ENCODE measurements at regions not wholly inside any gene's neighbourhood (a gene's known extent, or its start where the extent isn't known, plus 50 kb on each side); places are given as distances from the start of the nearest gene placed in this dataset.
"Not testable (repeated sequence)": the region's sequence is repeated elsewhere in the genome, so short reads cannot be mapped to it uniquely, and the experiment has no call there.

- Histone ChIP-seq H3K36me3 (ENCODE audit: control insufficient read depth, low read depth, low read length) (no peaks in the 10 kb centered on the region), H3K27me3 (ENCODE audit: control insufficient read depth, insufficient read depth, low read length) (no peaks in the 10 kb centered on the region), H3K4me1 (ENCODE audit: control insufficient read depth, low read depth, low read length) (peaks cover 1% of the 10 kb centered on the region), H3K9ac (ENCODE audit: low read length) (no peak overlapping the region), H3K27ac (ENCODE audit: low read length) (no peak overlapping the region), H3K9me3 (ENCODE audit: control insufficient read depth, low read depth, low read length) (no peaks in the 10 kb centered on the region), H3K4me3 (ENCODE audit: low read length) (no peak overlapping the region)
Observed at GRCh38 chr10:33066558-33067236, 108.7 kb upstream of the ITGB1 start.

GRCh38 chr10:33065111-33065510, 107.1 kb upstream of the ITGB1 start:
- Histone ChIP-seq H3K4me1 (ENCODE audit: control insufficient read depth, low read depth, low read length) (no peaks in the 10 kb centered on the region), H3K9ac (ENCODE audit: low read length) (no peak overlapping the region), H3K36me3 (ENCODE audit: control insufficient read depth, low read depth, low read length) (no peaks in the 10 kb centered on the region), H3K4me3 (ENCODE audit: low read length) (no peak overlapping the region), H3K27ac (ENCODE audit: low read length) (no peak overlapping the region), H3K9me3 (ENCODE audit: control insufficient read depth, low read depth, low read length) (no peaks in the 10 kb centered on the region), H3K27me3 (ENCODE audit: control insufficient read depth, insufficient read depth, low read length) (no peaks in the 10 kb centered on the region)

GRCh38 chr10:33064706-33065105, 106.7 kb upstream of the ITGB1 start:
- H3K36me3 ChIP-seq (ENCODE audit: control insufficient read depth, low read depth, low read length) = no peaks in the 10 kb centered on the region
- H3K27me3 ChIP-seq (ENCODE audit: control insufficient read depth, insufficient read depth, low read length) = no peaks in the 10 kb centered on the region
- H3K4me1 ChIP-seq (ENCODE audit: control insufficient read depth, low read depth, low read length) = no peaks in the 10 kb centered on the region
- no peak overlapping the region for H3K27ac ChIP-seq (ENCODE audit: low read length)
- H3K4me3 ChIP-seq (ENCODE audit: low read length) = no peak overlapping the region
- no peak overlapping the region for H3K9ac ChIP-seq (ENCODE audit: low read length)
- no peaks in the 10 kb centered on the region for H3K9me3 ChIP-seq (ENCODE audit: control insufficient read depth, low read depth, low read length)

- Histone ChIP-seq H3K36me3 (ENCODE audit: control insufficient read depth, low read depth, low read length) (no peaks in the 10 kb centered on the region), H3K4me1 (ENCODE audit: control insufficient read depth, low read depth, low read length) (no peaks in the 10 kb centered on the region), H3K4me3 (ENCODE audit: low read length) (no peak overlapping the region), H3K27ac (ENCODE audit: low read length) (no peak overlapping the region), H3K27me3 (ENCODE audit: control insufficient read depth, insufficient read depth, low read length) (no peaks in the 10 kb centered on the region), H3K9me3 (ENCODE audit: control insufficient read depth, low read depth, low read length) (no peaks in the 10 kb centered on the region), H3K9ac (ENCODE audit: low read length) (no peak overlapping the region)
Observed at GRCh38 chr10:33057620-33058019, 99.6 kb upstream of the ITGB1 start.

- no peaks in the 10 kb centered on the region for H3K27me3 ChIP-seq (ENCODE audit: control insufficient read depth, insufficient read depth, low read length)
- H3K36me3 ChIP-seq (ENCODE audit: control insufficient read depth, low read depth, low read length) = no peaks in the 10 kb centered on the region
- H3K9ac ChIP-seq (ENCODE audit: low read length) = no peak overlapping the region
- no peak overlapping the region for H3K4me3 ChIP-seq (ENCODE audit: low read length)
- H3K4me1 ChIP-seq (ENCODE audit: control insufficient read depth, low read depth, low read length) = no peaks in the 10 kb centered on the region
- no peak overlapping the region for H3K27ac ChIP-seq (ENCODE audit: low read length)
- no peaks in the 10 kb centered on the region for H3K9me3 ChIP-seq (ENCODE audit: control insufficient read depth, low read depth, low read length)
Observed at GRCh38 chr10:33056828-33057596, 99.0 kb upstream of the ITGB1 start.

GRCh38 chr10:33055625-33056024, 97.6 kb upstream of the ITGB1 start:
- Histone ChIP-seq H3K27me3 (ENCODE audit: control insufficient read depth, insufficient read depth, low read length) (no peaks in the 10 kb centered on the region), H3K27ac (ENCODE audit: low read length) (no peak overlapping the region), H3K4me3 (ENCODE audit: low read length) (no peak overlapping the region), H3K9me3 (ENCODE audit: control insufficient read depth, low read depth, low read length) (no peaks in the 10 kb centered on the region), H3K4me1 (ENCODE audit: control insufficient read depth, low read depth, low read length) (peaks cover 8% of the 10 kb centered on the region), H3K36me3 (ENCODE audit: control insufficient read depth, low read depth, low read length) (no peaks in the 10 kb centered on the region), H3K9ac (ENCODE audit: low read length) (no peak overlapping the region)

- Histone ChIP-seq H3K9ac (ENCODE audit: low read length) (no peak overlapping the region), H3K27ac (ENCODE audit: low read length) (no peak overlapping the region), H3K36me3 (ENCODE audit: control insufficient read depth, low read depth, low read length) (no peaks in the 10 kb centered on the region), H3K4me1 (ENCODE audit: control insufficient read depth, low read depth, low read length) (peaks cover 8% of the 10 kb centered on the region), H3K9me3 (ENCODE audit: control insufficient read depth, low read depth, low read length) (no peaks in the 10 kb centered on the region), H3K27me3 (ENCODE audit: control insufficient read depth, insufficient read depth, low read length) (no peaks in the 10 kb centered on the region), H3K4me3 (ENCODE audit: low read length) (no peak overlapping the region)
Observed at GRCh38 chr10:33052915-33053810, 95.1 kb upstream of the ITGB1 start.

GRCh38 chr10:33052263-33052875, 94.3 kb upstream of the ITGB1 start:
- no peaks in the 10 kb centered on the region for H3K9me3 ChIP-seq (ENCODE audit: control insufficient read depth, low read depth, low read length)
- H3K27ac ChIP-seq (ENCODE audit: low read length) = no peak overlapping the region
- no peak overlapping the region for H3K4me3 ChIP-seq (ENCODE audit: low read length)
- no peak overlapping the region for H3K9ac ChIP-seq (ENCODE audit: low read length)
- H3K36me3 ChIP-seq (ENCODE audit: control insufficient read depth, low read depth, low read length) = no peaks in the 10 kb centered on the region
- H3K27me3 ChIP-seq (ENCODE audit: control insufficient read depth, insufficient read depth, low read length) = no peaks in the 10 kb centered on the region
- H3K4me1 ChIP-seq (ENCODE audit: control insufficient read depth, low read depth, low read length) = peaks cover 8% of the 10 kb centered on the region

- not testable (repeated sequence) for H3K4me1 ChIP-seq (ENCODE audit: control insufficient read depth, low read depth, low read length); H3K27me3 ChIP-seq (ENCODE audit: control insufficient read depth, insufficient read depth, low read length); H3K4me3 ChIP-seq (ENCODE audit: low read length); H3K27ac ChIP-seq (ENCODE audit: low read length); H3K9me3 ChIP-seq (ENCODE audit: control insufficient read depth, low read depth, low read length); H3K9ac ChIP-seq (ENCODE audit: low read length); H3K36me3 ChIP-seq (ENCODE audit: control insufficient read depth, low read depth, low read length)
Observed at GRCh38 chr10:33049963-33050920, 92.2 kb upstream of the ITGB1 start.

- Histone ChIP-seq H3K9ac (ENCODE audit: low read length) (no peak overlapping the region), H3K9me3 (ENCODE audit: control insufficient read depth, low read depth, low read length) (no peaks in the 10 kb centered on the region), H3K4me3 (ENCODE audit: low read length) (no peak overlapping the region), H3K4me1 (ENCODE audit: control insufficient read depth, low read depth, low read length) (peaks cover 8% of the 10 kb centered on the region), H3K27me3 (ENCODE audit: control insufficient read depth, insufficient read depth, low read length) (no peaks in the 10 kb centered on the region), H3K27ac (ENCODE audit: low read length) (no peak overlapping the region), H3K36me3 (ENCODE audit: control insufficient read depth, low read depth, low read length) (no peaks in the 10 kb centered on the region)
Observed at GRCh38 chr10:33048223-33048622, 90.2 kb upstream of the ITGB1 start.
